Caki2 (cell line): ENCODE measurements at regions not wholly inside any gene's neighbourhood (a gene's known extent, or its start where the extent isn't known, plus 50 kb on each side); places are given as distances from the start of the nearest gene placed in this dataset.
"Not testable (repeated sequence)": the region's sequence is repeated elsewhere in the genome, so short reads cannot be mapped to it uniquely, and the experiment has no call there.

Source experiments
- DNase-seq: peaks from one replicate; pipeline ENCODE4 v3.0.0-alpha.2; 2015; ENCODE audit warnings: low read depth
- in situ Hi-C: cut with HindIII; loops from 2 replicates; pipeline ENCODE4 v1.10.0; 2016; ENCODE audit warnings: low sequenced_read_pairs, low pct_unique_long_range_greater_than_20kb, mixed read lengths

GRCh38 chr4:184335520-184335919 is 117.8 kb upstream of the ENPP6 start:
- in situ Hi-C loops = no loop called here
- no peak for DNase-seq

GRCh38 chr4:184333446-184333845 is 115.8 kb upstream of the ENPP6 start:
- DNase-seq, in situ Hi-C loops: not testable (repeated sequence)

- in situ Hi-C loops = no loop called here
- no peak for DNase-seq
These were observed 113.8 kb upstream of the ENPP6 start for GRCh38 chr4:184331268-184331995.

- DNase-seq, in situ Hi-C loops: not testable (repeated sequence)
These were observed 112.9 kb upstream of the ENPP6 start for GRCh38 chr4:184330517-184331094.

- DNase-seq = no peak
These were observed 112.2 kb upstream of the ENPP6 start for GRCh38 chr4:184329659-184330400.

GRCh38 chr4:184329235-184329634 is 111.6 kb upstream of the ENPP6 start:
- in situ Hi-C loops = no loop called here
- DNase-seq = no peak

More at GRCh38 chr4:184329659-184330400, 112.2 kb upstream of the ENPP6 start:
- in situ Hi-C loops = no loop called here

GRCh38 chr4:184328022-184328736 is 110.5 kb upstream of the ENPP6 start:
- in situ Hi-C loops = no loop called here
- peak; percentile 10 for DNase-seq

GRCh38 chr4:184324939-184325477 is 107.3 kb upstream of the ENPP6 start:
- in situ Hi-C loops = no loop called here
- DNase-seq = no peak

GRCh38 chr4:184322328-184323025 is 104.8 kb upstream of the ENPP6 start:
- in situ Hi-C loops = no loop called here
- no peak for DNase-seq

GRCh38 chr4:184320631-184321030 is 103.0 kb upstream of the ENPP6 start:
- no peak for DNase-seq
- in situ Hi-C loops = no loop called here

GRCh38 chr4:184318852-184319251 is 101.2 kb upstream of the ENPP6 start:
- in situ Hi-C loops = no loop called here
- DNase-seq = no peak

GRCh38 chr4:184317234-184317918 is 99.7 kb upstream of the ENPP6 start:
- in situ Hi-C loops = no loop called here

GRCh38 chr4:184316821-184317220 is 99.1 kb upstream of the ENPP6 start:
- in situ Hi-C loops = no loop called here
- DNase-seq = no peak

More at GRCh38 chr4:184317234-184317918, 99.7 kb upstream of the ENPP6 start:
- no peak for DNase-seq

GRCh38 chr4:184315675-184316359 is 98.1 kb upstream of the ENPP6 start:
- in situ Hi-C loops = no loop called here
- DNase-seq = no peak

- DNase-seq = no peak
- in situ Hi-C loops = no loop called here
These were observed 96.3 kb upstream of the ENPP6 start for GRCh38 chr4:184313702-184314659.

- no peak for DNase-seq
- in situ Hi-C loops = no loop called here
These were observed 95.4 kb upstream of the ENPP6 start for GRCh38 chr4:184313058-184313581.
